ENCODE measurements at regions not wholly inside any gene's neighbourhood (a gene's known extent, or its start where the extent isn't known, plus 50 kb on each side); places are given as distances from the start of the nearest gene placed in this dataset.
"Not testable (repeated sequence)": the region's sequence is repeated elsewhere in the genome, so short reads cannot be mapped to it uniquely, and the experiment has no call there.

DNA sequence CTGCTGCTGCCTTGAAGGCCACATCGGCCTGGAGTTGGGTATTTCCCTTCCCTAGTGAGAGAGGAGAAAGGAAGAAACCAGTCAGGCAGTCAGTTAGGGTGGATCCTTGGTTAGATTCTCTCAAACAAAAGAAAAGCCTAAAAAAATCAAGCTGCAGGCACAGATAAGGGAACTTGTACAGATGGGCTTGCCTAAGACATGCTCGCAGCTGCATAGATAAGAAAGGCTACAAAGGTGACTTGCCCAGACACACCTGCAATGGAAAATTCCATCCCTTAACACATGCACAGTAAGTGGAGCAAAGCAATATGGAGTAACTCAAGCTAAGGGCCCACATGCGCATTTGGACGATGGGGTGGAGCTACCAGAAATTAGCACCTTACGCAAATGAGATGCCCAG lies 199.7 kb upstream of the ARPP21 start:
- no peaks in the 10 kb centered on the region for H3K36me3 Mint-ChIP-seq (ENCODE audit: insufficient read depth)
- TF ChIP-seq, protein P1, sequence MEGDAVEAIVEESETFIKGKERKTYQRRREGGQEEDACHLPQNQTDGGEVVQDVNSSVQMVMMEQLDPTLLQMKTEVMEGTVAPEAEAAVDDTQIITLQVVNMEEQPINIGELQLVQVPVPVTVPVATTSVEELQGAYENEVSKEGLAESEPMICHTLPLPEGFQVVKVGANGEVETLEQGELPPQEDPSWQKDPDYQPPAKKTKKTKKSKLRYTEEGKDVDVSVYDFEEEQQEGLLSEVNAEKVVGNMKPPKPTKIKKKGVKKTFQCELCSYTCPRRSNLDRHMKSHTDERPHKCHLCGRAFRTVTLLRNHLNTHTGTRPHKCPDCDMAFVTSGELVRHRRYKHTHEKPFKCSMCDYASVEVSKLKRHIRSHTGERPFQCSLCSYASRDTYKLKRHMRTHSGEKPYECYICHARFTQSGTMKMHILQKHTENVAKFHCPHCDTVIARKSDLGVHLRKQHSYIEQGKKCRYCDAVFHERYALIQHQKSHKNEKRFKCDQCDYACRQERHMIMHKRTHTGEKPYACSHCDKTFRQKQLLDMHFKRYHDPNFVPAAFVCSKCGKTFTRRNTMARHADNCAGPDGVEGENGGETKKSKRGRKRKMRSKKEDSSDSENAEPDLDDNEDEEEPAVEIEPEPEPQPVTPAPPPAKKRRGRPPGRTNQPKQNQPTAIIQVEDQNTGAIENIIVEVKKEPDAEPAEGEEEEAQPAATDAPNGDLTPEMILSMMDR (IDR thresholded peaks at IDR 0.05; ENCODE audit: unreplicated experiment), result no peak
- no peaks in the 10 kb centered on the region for H3K27me3 Mint-ChIP-seq
- H3K9me3 Mint-ChIP-seq (ENCODE audit: low read depth), result no peaks in the 10 kb centered on the region
- DNase-seq (ENCODE audit: low spot score, unreplicated experiment), result no peak
- peaks cover 9% of the 10 kb centered on the region for H3K4me1 Mint-ChIP-seq (ENCODE audit: low read depth)
- no peak overlapping the region for H3K4me3 Mint-ChIP-seq (ENCODE audit: low read depth)
- no peak overlapping the region for H3K27ac Mint-ChIP-seq

DNA sequence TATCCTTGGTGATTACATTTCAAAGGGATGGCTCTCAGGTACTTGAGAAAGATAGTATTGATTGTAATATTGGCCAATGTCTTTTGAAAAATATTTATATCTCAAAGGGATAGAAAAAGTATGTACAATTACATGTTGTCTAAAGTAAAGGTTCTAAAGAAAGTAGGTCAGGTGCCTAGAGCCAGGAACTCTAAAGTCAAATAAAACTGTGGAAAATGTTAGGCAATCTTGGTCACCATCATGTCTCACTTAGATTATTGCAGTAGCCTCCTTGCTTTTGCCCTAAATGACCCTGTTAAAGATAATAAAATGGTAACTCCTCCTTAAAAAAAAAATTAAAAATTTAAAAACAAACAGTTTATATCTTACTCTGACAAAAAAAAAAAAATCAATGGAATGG lies 198.5 kb upstream of the ARPP21 start:
- Mint-ChIP-seq H3K36me3 (ENCODE audit: insufficient read depth) (no peaks in the 10 kb centered on the region), H3K4me1 (ENCODE audit: low read depth) (peaks cover 9% of the 10 kb centered on the region), H3K4me3 (ENCODE audit: low read depth) (no peak overlapping the region), H3K27me3 (no peaks in the 10 kb centered on the region), H3K9me3 (ENCODE audit: low read depth) (no peaks in the 10 kb centered on the region), H3K27ac (no peak overlapping the region)
- no peak for DNase-seq (ENCODE audit: low spot score, unreplicated experiment)
- TF ChIP-seq, protein P1 (IDR thresholded peaks at IDR 0.05; ENCODE audit: unreplicated experiment), result no peak

DNA sequence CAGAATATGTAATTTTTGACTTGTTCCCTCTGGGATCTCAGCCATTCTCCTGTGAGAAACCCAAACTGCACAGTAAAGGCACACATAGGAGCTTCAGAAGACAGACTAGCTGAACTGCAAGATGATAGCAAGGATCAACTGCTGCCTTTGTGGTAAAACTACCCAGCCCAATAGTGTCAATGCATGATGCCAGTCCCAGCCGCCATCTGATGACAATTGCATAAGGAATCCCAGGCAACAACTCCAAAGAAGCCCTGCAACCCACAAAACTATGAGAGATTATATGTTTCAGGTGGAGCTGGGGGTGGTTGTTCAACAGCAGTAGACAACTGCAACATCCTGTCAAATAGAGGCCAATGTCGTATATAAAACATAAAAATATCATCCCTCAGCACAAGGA lies 192.4 kb upstream of the ARPP21 start:
- no peak overlapping the region for H3K4me3 Mint-ChIP-seq (ENCODE audit: low read depth)

DNA sequence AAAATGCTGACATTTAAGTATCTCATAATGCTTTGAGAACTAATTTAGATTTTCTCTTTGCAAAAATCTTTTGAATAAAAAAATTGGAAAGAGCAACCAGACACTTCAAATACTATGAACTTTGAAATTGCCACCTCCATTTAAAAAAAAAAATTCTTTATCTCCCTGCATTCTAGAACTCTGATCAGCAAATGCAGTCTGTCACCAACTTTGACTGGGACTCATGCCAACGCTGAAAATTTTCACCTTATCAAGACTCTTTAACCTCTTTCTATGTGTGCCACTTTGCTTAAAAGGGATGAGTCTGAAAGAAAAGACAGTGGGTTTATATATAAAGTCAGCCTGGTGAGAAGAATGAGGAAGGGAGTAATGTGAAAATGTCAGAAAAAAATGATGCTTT lies 191.2 kb upstream of the ARPP21 start:
- TF ChIP-seq, protein P1 (IDR thresholded peaks at IDR 0.05; ENCODE audit: unreplicated experiment), result no peak
- Mint-ChIP-seq H3K9me3 (ENCODE audit: low read depth) (no peaks in the 10 kb centered on the region), H3K27me3 (no peaks in the 10 kb centered on the region), H3K4me3 (ENCODE audit: low read depth) (no peak overlapping the region), H3K36me3 (ENCODE audit: insufficient read depth) (no peaks in the 10 kb centered on the region), H3K27ac (no peak overlapping the region), H3K4me1 (ENCODE audit: low read depth) (no peaks in the 10 kb centered on the region)
- DNase-seq (ENCODE audit: low spot score, unreplicated experiment), result no peak

More for the DNA sequence above, 192.4 kb upstream of the ARPP21 start:
- Mint-ChIP-seq H3K9me3 (ENCODE audit: low read depth) (no peaks in the 10 kb centered on the region), H3K27me3 (no peaks in the 10 kb centered on the region), H3K27ac (no peak overlapping the region), H3K36me3 (ENCODE audit: insufficient read depth) (no peaks in the 10 kb centered on the region), H3K4me1 (ENCODE audit: low read depth) (no peaks in the 10 kb centered on the region)
- no peak for DNase-seq (ENCODE audit: low spot score, unreplicated experiment)
- TF ChIP-seq, protein P1 (IDR thresholded peaks at IDR 0.05; ENCODE audit: unreplicated experiment), result no peak

DNA sequence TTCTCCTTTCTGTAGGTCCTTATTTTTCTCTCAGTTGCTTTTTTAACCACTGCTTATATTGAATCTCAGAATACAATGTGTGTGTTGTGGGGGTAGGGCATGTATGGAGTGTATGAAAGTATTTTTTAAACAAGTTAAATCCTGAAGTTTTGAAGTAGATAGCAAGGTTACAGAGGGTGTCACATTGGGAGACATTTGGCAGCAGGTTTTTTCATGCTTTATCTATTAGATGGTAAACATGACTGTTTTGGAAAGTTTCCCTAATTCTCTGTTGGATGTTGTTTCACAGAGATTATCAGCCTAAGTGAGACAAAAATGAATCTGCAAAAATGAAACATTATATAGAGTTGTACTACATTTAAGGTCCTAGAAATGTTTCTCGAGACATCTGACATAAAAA lies 190.6 kb upstream of the ARPP21 start:
- no peak overlapping the region for H3K4me3 Mint-ChIP-seq (ENCODE audit: low read depth)
- no peak for DNase-seq (ENCODE audit: low spot score, unreplicated experiment)
- H3K4me1 Mint-ChIP-seq (ENCODE audit: low read depth), result no peaks in the 10 kb centered on the region
- H3K36me3 Mint-ChIP-seq (ENCODE audit: insufficient read depth), result no peaks in the 10 kb centered on the region
- H3K9me3 Mint-ChIP-seq (ENCODE audit: low read depth), result peaks cover under 1% of the 10 kb centered on the region
- TF ChIP-seq, protein P1 (IDR thresholded peaks at IDR 0.05; ENCODE audit: unreplicated experiment), result no peak
- no peak overlapping the region for H3K27ac Mint-ChIP-seq
- H3K27me3 Mint-ChIP-seq, result no peaks in the 10 kb centered on the region

DNA sequence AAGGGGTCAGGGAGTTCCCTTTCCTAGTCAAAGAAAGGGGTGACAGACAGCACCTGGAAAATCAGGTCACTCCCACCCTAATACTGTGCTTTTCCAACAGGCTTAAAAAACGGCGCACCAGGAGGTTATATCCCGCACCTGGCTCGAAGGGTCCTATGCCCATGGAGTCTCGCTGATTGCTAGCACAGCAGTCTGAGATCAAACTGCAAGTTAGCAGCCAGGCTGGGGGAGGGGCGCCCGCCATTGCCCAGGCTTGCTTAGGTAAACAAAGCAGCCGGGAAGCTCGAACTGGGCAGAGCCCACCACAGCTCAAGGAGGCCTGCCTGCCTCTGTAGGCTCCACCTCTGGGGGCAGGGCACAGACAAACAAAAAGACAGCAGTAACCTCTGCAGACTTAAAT lies 184.5 kb upstream of the ARPP21 start:
- H3K27me3 Mint-ChIP-seq; H3K4me3 Mint-ChIP-seq (ENCODE audit: low read depth); H3K4me1 Mint-ChIP-seq (ENCODE audit: low read depth); H3K36me3 Mint-ChIP-seq (ENCODE audit: insufficient read depth); DNase-seq (ENCODE audit: low spot score, unreplicated experiment); H3K27ac Mint-ChIP-seq: not testable (repeated sequence)
- H3K9me3 Mint-ChIP-seq (ENCODE audit: low read depth), result peaks cover 25% of the 10 kb centered on the region
